OCI-LY7 (cell line): ENCODE measurements at regions not wholly inside any gene's neighbourhood (a gene's known extent, or its start where the extent isn't known, plus 50 kb on each side); places are given as distances from the start of the nearest gene placed in this dataset.

ENCODE experiments used
- EZH2phosphoT487 ChIP-seq: fragments of 200-600 bp; sonication (generic); IDR thresholded peaks from 2 replicates; pipeline ENCODE4 v1.6.1; 2018; ENCODE audit warnings: low read depth, borderline replicate concordance, mild to moderate bottlenecking, mixed run types, antibody characterized with exemption, low read length, moderate library complexity, mixed read lengths
- TF ChIP-seq, protein P1 (sequence below): fragments of 200-600 bp; sonication (generic); conservative IDR thresholded peaks from 2 replicates; pipeline ENCODE4 v1.5.1; 2014; ENCODE audit warnings: mild to moderate bottlenecking, antibody characterized with exemption, low read length, moderate library complexity, mixed read lengths

DNA sequence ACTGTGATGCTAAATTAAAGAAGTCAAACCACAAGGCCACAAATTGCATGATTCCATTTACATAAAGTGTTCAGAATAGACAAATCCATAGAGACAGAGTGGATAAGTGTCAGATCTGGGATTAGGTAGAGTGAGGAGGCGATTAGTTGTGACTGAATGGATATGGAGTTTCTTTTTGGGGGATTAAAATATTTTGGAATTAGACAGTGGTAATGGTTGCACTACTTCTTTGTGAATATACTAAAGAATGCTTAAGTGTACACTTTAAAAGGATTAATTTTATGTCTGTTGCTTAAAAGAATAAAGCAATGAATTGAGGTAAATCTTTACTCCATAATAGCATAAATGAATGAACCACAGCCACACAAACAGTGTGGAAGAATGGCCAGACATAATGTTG, 175.5 kb upstream of the CADM2 start:
- TF ChIP-seq, protein P1, sequence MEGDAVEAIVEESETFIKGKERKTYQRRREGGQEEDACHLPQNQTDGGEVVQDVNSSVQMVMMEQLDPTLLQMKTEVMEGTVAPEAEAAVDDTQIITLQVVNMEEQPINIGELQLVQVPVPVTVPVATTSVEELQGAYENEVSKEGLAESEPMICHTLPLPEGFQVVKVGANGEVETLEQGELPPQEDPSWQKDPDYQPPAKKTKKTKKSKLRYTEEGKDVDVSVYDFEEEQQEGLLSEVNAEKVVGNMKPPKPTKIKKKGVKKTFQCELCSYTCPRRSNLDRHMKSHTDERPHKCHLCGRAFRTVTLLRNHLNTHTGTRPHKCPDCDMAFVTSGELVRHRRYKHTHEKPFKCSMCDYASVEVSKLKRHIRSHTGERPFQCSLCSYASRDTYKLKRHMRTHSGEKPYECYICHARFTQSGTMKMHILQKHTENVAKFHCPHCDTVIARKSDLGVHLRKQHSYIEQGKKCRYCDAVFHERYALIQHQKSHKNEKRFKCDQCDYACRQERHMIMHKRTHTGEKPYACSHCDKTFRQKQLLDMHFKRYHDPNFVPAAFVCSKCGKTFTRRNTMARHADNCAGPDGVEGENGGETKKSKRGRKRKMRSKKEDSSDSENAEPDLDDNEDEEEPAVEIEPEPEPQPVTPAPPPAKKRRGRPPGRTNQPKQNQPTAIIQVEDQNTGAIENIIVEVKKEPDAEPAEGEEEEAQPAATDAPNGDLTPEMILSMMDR = no peak
- TF ChIP-seq EZH2phosphoT487 = no peak
